H1 (cell line): ENCODE measurements at regions not wholly inside any gene's neighbourhood (a gene's known extent, or its start where the extent isn't known, plus 50 kb on each side); places are given as distances from the start of the nearest gene placed in this dataset.
A peak's percentile ranks its signal among the peaks of the same experiment; 100 is the strongest.

Experiments used
- CTCF ChIA-PET: fragments of 300-600 bp; sonication (Branson Sonifier 250); formaldehyde crosslinking; loops from one replicate; lab custom pipeline; 2021; ENCODE audit not compliant: partially characterized antibody; lab: Charles Lee
- POLR2A ChIA-PET: fragments of 300-600 bp; sonication (Branson Sonifier 250); formaldehyde crosslinking; loops from one replicate; lab custom pipeline; 2021; ENCODE audit warnings: inconsistent platforms; ENCODE audit not compliant: partially characterized antibody; lab: Charles Lee
- DNase-seq, 2 experiments: peaks; one replicate each; pipeline versions ENCODE4 v3.0.0 to v3.0.0-alpha.2; 2010 to 2022; ENCODE audit warnings: low spot score in 2 of 2, low read depth in 1 of 2, mixed read lengths in 1 of 2
- FAIRE-seq: peaks from 2 replicates; lab custom pipeline; 2011; peaks lifted over from hg19 to GRCh38; lab: Jason Lieb, UNC
- H2AFZ ChIP-seq: 2 replicates; pipeline ENCODE4 v1.8.1; 2012; ENCODE audit warnings: low read length, inconsistent platforms
- H2AK5ac ChIP-seq: 2 replicates; pipeline ENCODE4 v1.6.1; 2013; ENCODE audit warnings: low read depth, low read length
- H2BK120ac ChIP-seq: replicated peaks from 2 replicates; pipeline ENCODE3; 2013; ENCODE audit warnings: low read depth, low read length, inconsistent platforms
- H2BK12ac ChIP-seq: 2 replicates; pipeline ENCODE4 v1.6.1; 2013; ENCODE audit warnings: low read depth, low read length
- H2BK15ac ChIP-seq: 2 replicates; pipeline ENCODE4 v1.6.1; 2013; ENCODE audit warnings: low read length
- H2BK20ac ChIP-seq: 2 replicates; pipeline ENCODE4 v1.6.1; 2013; ENCODE audit warnings: low read length
- H2BK5ac ChIP-seq: 2 replicates; pipeline ENCODE4 v1.6.1; 2013; ENCODE audit warnings: low read depth, low read length
- H3K14ac ChIP-seq: 2 replicates; pipeline ENCODE4 v1.6.1; 2013; ENCODE audit warnings: inconsistent platforms; ENCODE audit not compliant: insufficient read length
- H3K18ac ChIP-seq: 2 replicates; pipeline ENCODE4 v1.6.1; 2013; ENCODE audit warnings: low read length; ENCODE audit errors: extremely low read depth
- H3K23ac ChIP-seq: 2 replicates; pipeline ENCODE4 v1.6.1; 2013; ENCODE audit warnings: inconsistent platforms; ENCODE audit not compliant: insufficient read length
- H3K23me2 ChIP-seq: 2 replicates; pipeline ENCODE4 v1.6.1; 2013; ENCODE audit warnings: low read depth, low read length
- H3K27ac ChIP-seq: 2 replicates; pipeline ENCODE4 v1.6.1; 2011; ENCODE audit warnings: low read depth, low read length, inconsistent platforms
- H3K27me3 ChIP-seq, 4 experiments: replicated peaks in 1 of 4; 1 replicate in 1 of 4; 2 replicates in 3 of 4; pipeline versions ENCODE4 v1.6.1 to v1.8.1; 2011 to 2013; ENCODE audit warnings: low read length in 3 of 4, mild to moderate bottlenecking in 3 of 4, inconsistent platforms in 2 of 4, mixed read lengths in 2 of 4, moderate library complexity in 1 of 4; ENCODE audit not compliant: control insufficient read depth in 3 of 4, insufficient read depth in 3 of 4; ENCODE audit errors: extremely low read depth in 1 of 4
- H3K36me3 ChIP-seq, 4 experiments: 2 replicates each; pipeline versions ENCODE4 v1.6.1 to v1.8.1; 2011 to 2013; ENCODE audit warnings: mild to moderate bottlenecking in 4 of 4, low read length in 3 of 4, moderate library complexity in 2 of 4, control low read depth in 1 of 4, inconsistent platforms in 1 of 4; ENCODE audit not compliant: insufficient read depth in 4 of 4, control insufficient read depth in 2 of 4
- H3K4ac ChIP-seq: replicated peaks from 2 replicates; pipeline ENCODE3; 2013; ENCODE audit warnings: low read length, low read depth, mixed read lengths, inconsistent platforms; ENCODE audit not compliant: insufficient read length
- H3K4me1 ChIP-seq, 4 experiments: replicated peaks in 1 of 4; 1 replicate in 1 of 4; 2 replicates in 3 of 4; pipeline versions ENCODE4 v1.6.1 to v1.8.1; 2011 to 2013; ENCODE audit warnings: low read length in 3 of 4, inconsistent platforms in 2 of 4, mixed read lengths in 1 of 4; ENCODE audit not compliant: insufficient read depth in 4 of 4, control insufficient read depth in 3 of 4
- H3K4me2 ChIP-seq, 2 experiments: 2 replicates each; pipeline versions ENCODE4 v1.6.1 to v1.8.1; 2011 to 2013; ENCODE audit warnings: low read depth in 2 of 2, low read length in 2 of 2, control low read depth in 1 of 2, inconsistent platforms in 1 of 2, mild to moderate bottlenecking in 1 of 2; ENCODE audit not compliant: insufficient read depth in 1 of 2
- H3K4me3 ChIP-seq, 4 experiments: fragments of 200-600, 300-600 bp in 1 of 4; sonication (generic), shearing (Covaris generic), sonication (Bioruptor Twin) in 1 of 4; 2 replicates each; pipeline versions ENCODE4 v1.5.1 to v1.8.1; 2011 to 2016; ENCODE audit warnings: low read length in 4 of 4, low read depth in 3 of 4, control low read depth in 2 of 4, inconsistent platforms in 2 of 4, mild to moderate bottlenecking in 2 of 4, mixed read lengths in 1 of 4, moderate library complexity in 1 of 4; ENCODE audit not compliant: insufficient read depth in 2 of 4; ENCODE audit errors: extremely low read depth in 1 of 4
- H3K56ac ChIP-seq: replicated peaks from 2 replicates; pipeline ENCODE3; 2013; ENCODE audit warnings: low read depth, mild to moderate bottlenecking, mixed read lengths, low read length, inconsistent platforms; ENCODE audit not compliant: insufficient read length
- H3K79me1 ChIP-seq: 2 replicates; pipeline ENCODE4 v1.6.1; 2013; ENCODE audit warnings: low read depth, low read length, control low read depth
- H3K79me2 ChIP-seq, 2 experiments: 2 replicates each; pipeline versions ENCODE4 v1.6.1 to v1.8.1; 2012 to 2013; ENCODE audit warnings: low read length in 2 of 2, mild to moderate bottlenecking in 2 of 2, inconsistent platforms in 1 of 2; ENCODE audit not compliant: insufficient read depth in 2 of 2, control insufficient read depth in 1 of 2
- H3K9ac ChIP-seq, 4 experiments: replicated peaks in 1 of 4; 1 replicate in 1 of 4; 2 replicates in 3 of 4; pipeline versions ENCODE4 v1.6.1 to v1.8.1; 2011 to 2013; ENCODE audit warnings: low read depth in 3 of 4, low read length in 3 of 4, control low read depth in 2 of 4, mild to moderate bottlenecking in 2 of 4, moderate library complexity in 2 of 4, inconsistent platforms in 1 of 4; ENCODE audit errors: extremely low read depth in 1 of 4
- H3K9me3 ChIP-seq, 2 experiments: 2 replicates each; pipeline versions ENCODE4 v1.6.1 to v1.8.1; 2012 to 2013; ENCODE audit warnings: mild to moderate bottlenecking in 2 of 2, moderate library complexity in 2 of 2, control low read depth in 1 of 2, inconsistent platforms in 1 of 2, low read depth in 1 of 2, low read length in 1 of 2, mixed read lengths in 1 of 2; ENCODE audit not compliant: insufficient read depth in 2 of 2
- H4K20me1 ChIP-seq, 2 experiments: replicated peaks in 1 of 2; 2 replicates each; pipeline versions ENCODE3 to v1.8.1; 2011 to 2013; ENCODE audit warnings: inconsistent platforms in 2 of 2, low read length in 2 of 2, mild to moderate bottlenecking in 1 of 2; ENCODE audit not compliant: insufficient read depth in 2 of 2, control insufficient read depth in 1 of 2
- H4K5ac ChIP-seq: 2 replicates; pipeline ENCODE4 v1.6.1; 2013; ENCODE audit warnings: low read length, low read depth, mixed read lengths, inconsistent platforms; ENCODE audit not compliant: insufficient read length
- H4K8ac ChIP-seq: 2 replicates; pipeline ENCODE4 v1.8.0; 2013; ENCODE audit warnings: mild to moderate bottlenecking, moderate library complexity, low read length, inconsistent platforms; ENCODE audit not compliant: insufficient read depth; ENCODE audit errors: extremely low read depth
- H4K91ac ChIP-seq: replicated peaks from 2 replicates; pipeline ENCODE3; 2013; ENCODE audit warnings: low read length, mixed read lengths, inconsistent platforms; ENCODE audit not compliant: insufficient read length
- BACH1 ChIP-seq: IDR thresholded peaks from 2 replicates; pipeline ENCODE4 v1.6.1; 2012; ENCODE audit warnings: low read length, improper control_type of control experiment
- CBX8 ChIP-seq: fragments of 300-800, 300-1000 bp; sonication (generic); IDR thresholded peaks from 2 replicates; pipeline ENCODE4 v1.7.1; 2016; ENCODE audit warnings: low read depth, low read length, borderline replicate concordance
- CEBPB ChIP-seq: IDR thresholded peaks from 2 replicates; pipeline ENCODE4 v1.6.1; 2012; ENCODE audit warnings: low read depth, low read length
- CREB1 ChIP-seq: IDR thresholded peaks from 2 replicates; pipeline ENCODE4 v1.6.1; 2012; ENCODE audit warnings: inconsistent platforms
- KDM4A ChIP-seq: IDR thresholded peaks from one replicate; pipeline ENCODE4 v1.7.1; 2012; ENCODE audit warnings: low read depth, mild to moderate bottlenecking, moderate library complexity, low read length, inconsistent platforms; ENCODE audit not compliant: severe bottlenecking
- PHF8 ChIP-seq: fragments of 200-600 bp; sonication (generic); conservative IDR thresholded peaks from 2 replicates; pipeline ENCODE4 v1.7.1; 2012; ENCODE audit warnings: low read depth, mild to moderate bottlenecking, inconsistent platforms, low read length, moderate library complexity
- RNF2 ChIP-seq: fragments of 200-900, 300-1000 bp; sonication (generic); IDR thresholded peaks from 2 replicates; pipeline ENCODE4 v1.7.1; 2016; ENCODE audit warnings: borderline replicate concordance, low read depth, mild to moderate bottlenecking, antibody characterized with exemption, low read length; ENCODE audit not compliant: poor library complexity, severe bottlenecking; ENCODE audit errors: missing control alignments
- SIRT6 ChIP-seq: IDR thresholded peaks from one replicate; pipeline ENCODE4 v1.7.1; 2012; ENCODE audit warnings: low read length, inconsistent platforms
- TAF1 ChIP-seq: IDR thresholded peaks from 2 replicates; pipeline ENCODE4 v1.6.1; 2011; ENCODE audit warnings: mild to moderate bottlenecking, low read depth, low read length
- YY1 ChIP-seq: IDR thresholded peaks from 2 replicates; pipeline ENCODE4 v1.6.1; 2011; ENCODE audit warnings: low read depth, mild to moderate bottlenecking, low read length
- ZNF274 ChIP-seq: IDR thresholded peaks from 2 replicates; pipeline ENCODE4 v1.7.0; 2012; ENCODE audit warnings: low read length, borderline replicate concordance; ENCODE audit errors: extremely low read depth
- WGBS, 2 experiments: shearing (Covaris generic) in 1 of 2; methylation state at CpG; one replicate each; pipeline versions ENCODE4 v1.1.6 to v1.1.7; 2013 to 2015; ENCODE audit warnings: low lambda C conversion rate in 2 of 2, mixed read lengths in 2 of 2, inconsistent platforms in 1 of 2, low coverage in 1 of 2, missing lambda C conversion rate in 1 of 2; ENCODE audit not compliant: insufficient replicate concordance in 2 of 2, insufficient coverage in 1 of 2, insufficient read length in 1 of 2; ENCODE audit errors: extremely low coverage in 1 of 2, missing lambda C conversion rate in 1 of 2; 5-methylcytosine and 5-hydroxymethylcytosine counted together
- TF ChIP-seq, protein P1 (sequence below): IDR thresholded peaks from 2 replicates; pipeline ENCODE4 v1.6.1; 2012; ENCODE audit warnings: inconsistent platforms

DNA sequence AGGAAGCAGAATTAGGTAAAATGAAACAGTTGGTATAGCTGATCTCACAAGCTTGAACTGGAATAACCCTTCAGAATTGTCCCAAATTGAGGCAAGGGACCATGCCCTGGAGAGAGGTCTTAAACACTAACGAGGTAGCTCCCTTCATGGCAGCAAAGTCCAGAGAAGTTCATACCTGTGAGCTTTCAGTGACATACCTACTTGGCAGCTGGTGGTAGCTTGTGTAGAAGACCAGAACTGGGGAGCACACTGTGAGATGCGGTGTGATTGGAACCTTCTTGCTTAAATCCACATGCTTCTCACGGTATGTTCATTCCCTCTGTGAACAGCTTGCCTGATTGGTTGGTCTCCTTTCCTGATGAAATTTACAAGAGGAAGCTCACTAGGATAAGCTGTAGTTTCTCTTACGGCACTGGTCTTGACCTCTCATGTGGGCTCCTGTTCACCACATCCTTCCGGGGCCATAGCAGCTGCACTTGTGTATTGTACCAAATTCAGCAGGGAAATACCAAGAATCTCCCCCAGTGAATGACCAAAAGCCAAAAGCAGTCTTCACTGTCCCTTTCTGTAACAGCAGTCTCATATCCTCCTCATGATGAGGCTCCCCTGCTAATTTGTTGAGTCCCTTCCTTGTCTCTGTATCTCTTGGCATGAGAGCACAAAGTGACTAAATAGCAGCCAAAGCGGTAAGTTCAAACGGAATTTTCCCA lies 483.7 kb upstream of the FRG2C start:
- Histone ChIP-seq H3K4ac (no peak overlapping the region), H3K23me2 (no peaks in the 10 kb centered on the region), H3K4me1 (peaks cover 0 to 4% (median 0%) of the 10 kb centered on the region in 4 experiments; a peak in 3 of 7 replicates), H3K14ac (no peak overlapping the region), H3K9ac (no peak overlapping the region), H3K27ac (no peak overlapping the region), H4K91ac (no peak overlapping the region), H2BK5ac (no peak overlapping the region), H3K23ac (no peak overlapping the region), H2BK20ac (no peak overlapping the region), H3K36me3 (no peaks in the 10 kb centered on the region), H3K27me3 (no peaks in the 10 kb centered on the region), H4K8ac (no peak overlapping the region), H4K5ac (no peak overlapping the region), H2AK5ac (no peak overlapping the region), H2BK15ac (no peak overlapping the region), H3K56ac (no peak overlapping the region), H2BK12ac (no peak overlapping the region), H3K4me3 (no peak overlapping the region), H3K4me2 (no peak overlapping the region), H3K79me2 (no peaks in the 10 kb centered on the region), H3K9me3 (0 out of 4 replicates have a peak, but pooled peaks cover 0 to 2% of the 10 kb centered on the region in 2 experiments), H3K79me1 (no peaks in the 10 kb centered on the region), H3K18ac (no peak overlapping the region), H2BK120ac (no peak overlapping the region), H4K20me1 (no peaks in the 10 kb centered on the region), H2AFZ (0 out of 2 replicates have a peak overlapping the region, but pooled peaks have one; percentile 63)
- ChIA-PET POLR2A (no interaction called here), CTCF (interaction anchor here (0.6 to 3.6 kb wide), 9 partner anchors 8 to 787 kb away, joined by 3 to 22 read pairs (median 3); no protein-coding TSS in a partner anchor)
- TF ChIP-seq RNF2 (no peak), KDM4A (no peak), CEBPB (no peak), TAF1 (no peak), SIRT6 (no peak), ZNF274 (no peak), YY1 (no peak), PHF8 (no peak), CBX8 (no peak), BACH1 (no peak), CREB1 (no peak)
- TF ChIP-seq, protein P1, sequence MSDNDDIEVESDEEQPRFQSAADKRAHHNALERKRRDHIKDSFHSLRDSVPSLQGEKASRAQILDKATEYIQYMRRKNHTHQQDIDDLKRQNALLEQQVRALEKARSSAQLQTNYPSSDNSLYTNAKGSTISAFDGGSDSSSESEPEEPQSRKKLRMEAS: no peak
- DNase-seq: no peak
- FAIRE-seq: no peak
- 91% methylated on average over 7 of the region's 7 CpGs; no CpG with 5 or more reads in 1 of the 2 experiments for WGBS, 2 experiments
